ENCODE measurements at regions not wholly inside any gene's neighbourhood (a gene's known extent, or its start where the extent isn't known, plus 50 kb on each side); places are given as distances from the start of the nearest gene placed in this dataset.

DNA sequence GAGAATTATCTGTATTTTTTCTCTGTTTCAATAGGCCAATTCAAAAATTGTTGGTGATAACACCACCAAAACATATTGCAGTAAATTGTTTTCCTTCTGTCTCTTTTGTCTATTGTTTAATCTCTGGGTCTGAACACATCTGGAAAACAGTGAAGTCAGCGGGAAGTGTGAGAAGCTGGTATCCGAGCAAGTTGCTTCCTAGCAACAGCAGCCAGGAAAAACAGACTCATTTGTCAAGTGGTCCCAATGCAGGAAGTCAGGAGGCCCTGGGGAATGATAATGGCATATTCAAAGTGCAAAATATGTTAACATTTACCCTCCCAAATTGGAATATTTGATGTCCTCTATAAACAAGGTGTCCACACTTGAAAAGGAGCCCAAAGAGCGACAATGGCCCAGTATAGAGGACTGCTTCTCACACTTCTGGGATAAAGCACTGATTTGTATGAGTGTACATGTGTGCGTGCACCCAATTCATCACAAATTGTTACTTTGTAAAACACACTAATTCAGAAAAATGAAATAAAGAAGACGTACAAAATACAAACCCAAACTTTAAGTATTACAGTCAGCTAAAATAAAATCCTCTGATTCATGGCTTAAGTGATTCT is 515.0 kb downstream of the TBC1D4 start:
- Histone ChIP-seq H3K27ac (no peak overlapping the region), H3K4me2 (no peak overlapping the region), H3K9ac (no peak overlapping the region), H3K79me2 (ENCODE audit: insufficient read depth, low read depth) (no peaks in the 10 kb centered on the region), H4K20me1 (ENCODE audit: insufficient read depth) (no peaks in the 10 kb centered on the region), H3K4me3 (IDR thresholded peaks at IDR 0.05; ENCODE audit: insufficient read depth, low read depth, low read length) (no peak overlapping the region), H2AFZ (ENCODE audit: low read depth) (no peak overlapping the region), H3K4me1 (ENCODE audit: low read depth, poor library complexity, severe bottlenecking) (no peaks in the 10 kb centered on the region), H3K27me3 (ENCODE audit: insufficient read depth, low read depth) (no peaks in the 10 kb centered on the region), H3K36me3 (ENCODE audit: insufficient read depth) (no peaks in the 10 kb centered on the region)
- TF ChIP-seq, protein P1, sequence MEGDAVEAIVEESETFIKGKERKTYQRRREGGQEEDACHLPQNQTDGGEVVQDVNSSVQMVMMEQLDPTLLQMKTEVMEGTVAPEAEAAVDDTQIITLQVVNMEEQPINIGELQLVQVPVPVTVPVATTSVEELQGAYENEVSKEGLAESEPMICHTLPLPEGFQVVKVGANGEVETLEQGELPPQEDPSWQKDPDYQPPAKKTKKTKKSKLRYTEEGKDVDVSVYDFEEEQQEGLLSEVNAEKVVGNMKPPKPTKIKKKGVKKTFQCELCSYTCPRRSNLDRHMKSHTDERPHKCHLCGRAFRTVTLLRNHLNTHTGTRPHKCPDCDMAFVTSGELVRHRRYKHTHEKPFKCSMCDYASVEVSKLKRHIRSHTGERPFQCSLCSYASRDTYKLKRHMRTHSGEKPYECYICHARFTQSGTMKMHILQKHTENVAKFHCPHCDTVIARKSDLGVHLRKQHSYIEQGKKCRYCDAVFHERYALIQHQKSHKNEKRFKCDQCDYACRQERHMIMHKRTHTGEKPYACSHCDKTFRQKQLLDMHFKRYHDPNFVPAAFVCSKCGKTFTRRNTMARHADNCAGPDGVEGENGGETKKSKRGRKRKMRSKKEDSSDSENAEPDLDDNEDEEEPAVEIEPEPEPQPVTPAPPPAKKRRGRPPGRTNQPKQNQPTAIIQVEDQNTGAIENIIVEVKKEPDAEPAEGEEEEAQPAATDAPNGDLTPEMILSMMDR (conservative IDR thresholded peaks at IDR 0.05; ENCODE audit: low read depth, low read length) = no peak

DNA sequence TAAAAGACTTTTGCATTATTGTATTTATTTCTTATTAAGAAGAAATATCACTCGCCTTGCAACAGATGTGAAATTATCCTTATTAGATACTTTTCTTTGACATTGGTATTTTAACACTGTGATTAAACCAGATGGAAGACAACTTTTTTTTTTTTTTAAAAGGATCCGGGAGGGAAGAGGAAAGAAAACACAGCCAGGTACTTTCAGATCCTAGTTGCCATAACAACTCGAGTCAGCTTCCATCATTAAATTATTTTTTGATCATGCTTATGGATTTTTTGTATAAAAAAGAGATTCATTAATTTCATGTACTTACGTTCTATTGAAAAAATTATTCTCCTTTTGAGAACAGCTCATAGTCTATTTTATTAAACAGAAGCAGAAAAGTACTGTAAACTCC is 515.7 kb downstream of the TBC1D4 start:
- H3K27ac ChIP-seq = no peak overlapping the region
- H3K79me2 ChIP-seq (ENCODE audit: insufficient read depth, low read depth) = no peaks in the 10 kb centered on the region
- no peak overlapping the region for H3K4me3 ChIP-seq (IDR thresholded peaks at IDR 0.05; ENCODE audit: insufficient read depth, low read depth, low read length)
- H3K4me2 ChIP-seq = no peak overlapping the region
- TF ChIP-seq, protein P1 (conservative IDR thresholded peaks at IDR 0.05; ENCODE audit: low read depth, low read length) = no peak
- H4K20me1 ChIP-seq (ENCODE audit: insufficient read depth) = no peaks in the 10 kb centered on the region
- no peaks in the 10 kb centered on the region for H3K36me3 ChIP-seq (ENCODE audit: insufficient read depth)
- no peak overlapping the region for H2AFZ ChIP-seq (ENCODE audit: low read depth)
- H3K27me3 ChIP-seq (ENCODE audit: insufficient read depth, low read depth) = no peaks in the 10 kb centered on the region
- no peak overlapping the region for H3K9ac ChIP-seq
- no peaks in the 10 kb centered on the region for H3K4me1 ChIP-seq (ENCODE audit: low read depth, poor library complexity, severe bottlenecking)

DNA sequence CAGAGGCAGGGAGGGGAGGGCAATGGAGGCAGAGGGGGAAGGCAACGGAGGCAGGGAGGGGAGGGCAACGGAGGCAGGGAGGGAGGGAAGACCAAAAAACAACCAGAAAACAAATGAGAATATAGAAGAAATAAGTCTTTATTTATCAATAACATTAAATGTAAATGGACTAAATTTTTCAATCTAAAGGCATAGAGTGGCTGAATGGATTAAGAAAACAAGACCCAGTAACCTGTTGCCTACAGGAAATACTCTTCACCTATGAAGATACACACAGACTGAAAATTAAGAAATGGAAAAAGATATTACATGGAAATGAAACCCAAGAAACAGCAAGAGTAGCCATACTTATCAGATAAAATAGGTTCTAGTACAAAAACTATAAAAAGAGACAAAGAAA is 536.3 kb downstream of the TBC1D4 start:
- Histone ChIP-seq H2AFZ (ENCODE audit: low read depth) (no peak overlapping the region), H4K20me1 (ENCODE audit: insufficient read depth) (no peaks in the 10 kb centered on the region), H3K27me3 (ENCODE audit: insufficient read depth, low read depth) (no peaks in the 10 kb centered on the region), H3K4me3 (IDR thresholded peaks at IDR 0.05; ENCODE audit: insufficient read depth, low read depth, low read length) (no peak overlapping the region), H3K36me3 (ENCODE audit: insufficient read depth) (no peaks in the 10 kb centered on the region), H3K4me1 (ENCODE audit: low read depth, poor library complexity, severe bottlenecking) (no peaks in the 10 kb centered on the region), H3K79me2 (ENCODE audit: insufficient read depth, low read depth) (no peaks in the 10 kb centered on the region), H3K4me2 (no peak overlapping the region), H3K9ac (no peak overlapping the region), H3K27ac (no peak overlapping the region)
- TF ChIP-seq, protein P1 (conservative IDR thresholded peaks at IDR 0.05; ENCODE audit: low read depth, low read length) = no peak

DNA sequence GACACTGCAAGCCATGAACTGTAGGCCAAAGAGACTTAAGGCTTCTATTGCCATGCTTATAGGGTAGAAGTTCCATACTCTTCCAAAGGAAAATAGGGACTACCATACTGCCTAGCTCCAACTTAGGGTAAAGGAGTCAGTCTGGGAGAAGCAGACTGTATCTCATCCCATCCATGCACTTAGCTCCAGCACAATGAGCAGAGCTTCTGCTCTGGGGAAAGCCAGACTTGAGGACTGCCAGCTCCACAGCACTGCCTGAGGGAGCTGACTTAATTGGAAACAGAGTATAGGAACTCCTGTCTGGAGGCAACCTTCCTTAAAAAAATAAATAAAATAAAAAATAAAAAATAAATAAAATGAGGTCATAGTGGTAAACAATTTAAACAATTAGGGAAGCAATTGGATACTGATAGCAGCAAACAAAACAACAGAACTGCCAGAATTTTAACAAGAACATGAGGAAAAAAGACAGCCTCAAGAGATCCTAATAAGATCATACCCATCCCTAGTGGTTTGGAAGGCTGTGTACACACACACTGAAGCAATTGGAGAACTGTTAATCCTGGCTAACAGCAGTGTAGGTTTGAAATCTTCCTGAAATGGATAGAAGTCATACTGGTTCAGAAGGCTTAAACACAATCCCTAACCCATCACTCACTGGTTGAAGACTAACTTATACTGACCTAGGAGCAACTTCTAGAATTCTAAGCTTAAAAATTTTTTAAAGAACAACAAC is 550.1 kb downstream of the TBC1D4 start:
- TF ChIP-seq, protein P1 (conservative IDR thresholded peaks at IDR 0.05; ENCODE audit: low read depth, low read length) = no peak
- H4K20me1 ChIP-seq (ENCODE audit: insufficient read depth) = no peaks in the 10 kb centered on the region
- H3K4me2 ChIP-seq = no peak overlapping the region
- no peak overlapping the region for H3K9ac ChIP-seq
- no peak overlapping the region for H3K4me3 ChIP-seq (IDR thresholded peaks at IDR 0.05; ENCODE audit: insufficient read depth, low read depth, low read length)
- no peaks in the 10 kb centered on the region for H3K27me3 ChIP-seq (ENCODE audit: insufficient read depth, low read depth)
- H3K36me3 ChIP-seq (ENCODE audit: insufficient read depth) = no peaks in the 10 kb centered on the region
- no peak overlapping the region for H3K27ac ChIP-seq
- H3K4me1 ChIP-seq (ENCODE audit: low read depth, poor library complexity, severe bottlenecking) = no peaks in the 10 kb centered on the region
- H2AFZ ChIP-seq (ENCODE audit: low read depth) = no peak overlapping the region
- no peaks in the 10 kb centered on the region for H3K79me2 ChIP-seq (ENCODE audit: insufficient read depth, low read depth)

Data from KMS-11 (cell line).